IMR-90 (cell line): ENCODE measurements at regions not wholly inside any gene's neighbourhood (a gene's known extent, or its start where the extent isn't known, plus 50 kb on each side); places are given as distances from the start of the nearest gene placed in this dataset.

ENCODE experiments used
- ATAC-seq: fragments of 200-7000 bp; cut with Tn5 transposase; 2 replicates; pipeline ENCODE4 v1.9.1; 2020; ENCODE audit warnings: low read depth, mild to moderate bottlenecking, moderate library complexity
- BruUV-seq: library from RNA; stranded (reverse); fragments of 400-500 nt; replicated peaks from 2 replicates; lab custom pipeline; 2021; lab: Mats Ljungman, UMichigan
- CTCF ChIA-PET: fragments of 300-600 bp; formaldehyde crosslinking; extraction: SDS; loops from one replicate; lab custom pipeline; 2021; ENCODE audit warnings: antibody characterized with exemption; lab: Yijun Ruan, JAX
- POLR2A ChIA-PET: fragments of 300-600 bp; sonication (Branson Sonifier 250); formaldehyde crosslinking; loops from one replicate; lab custom pipeline; 2022; ENCODE audit warnings: antibody characterized with exemption; ENCODE audit not compliant: unreplicated experiment; lab: Charles Lee
- DNase-seq: peaks from one replicate; pipeline ENCODE4 v3.0.0; 2013
- H2AFZ ChIP-seq: replicated peaks from 2 replicates; pipeline ENCODE3; 2013; ENCODE audit warnings: low read length, mild to moderate bottlenecking; ENCODE audit not compliant: poor library complexity
- H2AK5ac ChIP-seq: 2 replicates; pipeline ENCODE4 v1.6.1; 2013; ENCODE audit warnings: low read depth, low read length, inconsistent platforms
- H2AK9ac ChIP-seq: replicated peaks from 2 replicates; pipeline ENCODE3; 2013; ENCODE audit warnings: mild to moderate bottlenecking, low read depth, low read length, moderate library complexity; ENCODE audit not compliant: poor library complexity
- H2BK120ac ChIP-seq: 2 replicates; pipeline ENCODE4 v1.6.1; 2013; ENCODE audit warnings: low read depth, low read length, inconsistent platforms
- H2BK15ac ChIP-seq: 3 replicates; pipeline ENCODE4 v1.6.1; 2013; ENCODE audit warnings: low read depth, low read length, inconsistent platforms
- H2BK20ac ChIP-seq: 2 replicates; pipeline ENCODE4 v1.6.1; 2013; ENCODE audit warnings: low read depth, mild to moderate bottlenecking, inconsistent platforms, low read length, moderate library complexity
- H2BK5ac ChIP-seq: 2 replicates; pipeline ENCODE4 v1.6.1; 2013; ENCODE audit warnings: mild to moderate bottlenecking, low read depth, low read length, inconsistent platforms; ENCODE audit not compliant: poor library complexity, severe bottlenecking
- H3K14ac ChIP-seq: replicated peaks from 2 replicates; pipeline ENCODE4 v1.6.1; 2013; ENCODE audit warnings: low read depth, low read length, inconsistent platforms
- H3K18ac ChIP-seq: 2 replicates; pipeline ENCODE4 v1.6.1; 2013; ENCODE audit warnings: low read depth, low read length, control low read depth
- H3K23ac ChIP-seq: 2 replicates; pipeline ENCODE4 v1.6.1; 2013; ENCODE audit warnings: low read depth, low read length, inconsistent platforms
- H3K27ac ChIP-seq: 2 replicates; pipeline ENCODE4 v1.5.1; 2013; ENCODE audit warnings: mild to moderate bottlenecking, control low read depth, low read length; ENCODE audit not compliant: insufficient read depth
- H3K27me3 ChIP-seq: 2 replicates; pipeline ENCODE4 v1.6.1; 2013; ENCODE audit warnings: low read length; ENCODE audit not compliant: control insufficient read depth, insufficient read depth
- H3K36me3 ChIP-seq: 2 replicates; pipeline ENCODE4 v1.6.1; 2013; ENCODE audit warnings: low read length, mixed read lengths; ENCODE audit not compliant: control insufficient read depth, insufficient read depth
- H3K4ac ChIP-seq: 2 replicates; pipeline ENCODE4 v1.6.1; 2013; ENCODE audit warnings: low read depth, low read length, inconsistent platforms
- H3K4me1 ChIP-seq: 2 replicates; pipeline ENCODE4 v1.6.1; 2013; ENCODE audit warnings: low read length, mixed read lengths; ENCODE audit not compliant: control insufficient read depth, insufficient read depth
- H3K4me2 ChIP-seq: 2 replicates; pipeline ENCODE4 v1.6.1; 2013; ENCODE audit warnings: low read depth, mild to moderate bottlenecking, control low read depth, low read length, moderate library complexity
- H3K4me3 ChIP-seq: 2 replicates; pipeline ENCODE4 v1.5.1; 2013; ENCODE audit warnings: low read depth, mild to moderate bottlenecking, control low read depth, low read length, moderate library complexity; ENCODE audit not compliant: insufficient read depth
- H3K56ac ChIP-seq: 2 replicates; pipeline ENCODE4 v1.6.1; 2013; ENCODE audit warnings: low read length, inconsistent platforms; ENCODE audit not compliant: insufficient read depth; ENCODE audit errors: extremely low read depth
- H3K79me1 ChIP-seq, 2 experiments: 2 replicates each; pipeline ENCODE4 v1.6.1; 2013; ENCODE audit warnings: low read length in 2 of 2, inconsistent platforms in 1 of 2, low read depth in 1 of 2
- H3K9ac ChIP-seq: 2 replicates; pipeline ENCODE4 v1.6.1; 2013; ENCODE audit warnings: low read depth, low read length, control low read depth
- H3K9me1 ChIP-seq: 2 replicates; pipeline ENCODE4 v1.6.1; 2013; ENCODE audit warnings: low read length, inconsistent platforms; ENCODE audit not compliant: insufficient read depth
- H3K9me3 ChIP-seq: 2 replicates; pipeline ENCODE4 v1.6.1; 2013; ENCODE audit warnings: low read length; ENCODE audit not compliant: control insufficient read depth, insufficient read depth
- H4K20me1 ChIP-seq: 2 replicates; pipeline ENCODE4 v1.6.1; 2013; ENCODE audit warnings: low read length, inconsistent platforms; ENCODE audit not compliant: insufficient read depth
- H4K5ac ChIP-seq: 2 replicates; pipeline ENCODE4 v1.6.1; 2013; ENCODE audit warnings: mild to moderate bottlenecking, low read depth, low read length, control low read depth
- H4K8ac ChIP-seq, 2 experiments: 2 replicates each; pipeline ENCODE4 v1.6.1; 2013; ENCODE audit warnings: low read depth in 2 of 2, low read length in 2 of 2, control low read depth in 1 of 2, inconsistent platforms in 1 of 2
- H4K91ac ChIP-seq: 2 replicates; pipeline ENCODE4 v1.6.1; 2013; ENCODE audit warnings: low read depth, low read length, inconsistent platforms; ENCODE audit not compliant: insufficient read depth
- BHLHE40 ChIP-seq: fragments of 150-350 bp; IDR thresholded peaks from 2 replicates; pipeline ENCODE4 v1.6.1; 2016; ENCODE audit warnings: mild to moderate bottlenecking, low read depth, low read length
- CEBPB ChIP-seq: IDR thresholded peaks from 2 replicates; pipeline ENCODE4 v1.6.1; 2012; ENCODE audit warnings: low read depth, low read length, improper control_type of control experiment
- CHD1 ChIP-seq: IDR thresholded peaks from 2 replicates; pipeline ENCODE4 v1.6.1; 2012; ENCODE audit warnings: low read depth, low read length, improper control_type of control experiment
- CTCF ChIP-seq: conservative IDR thresholded peaks from 2 replicates; pipeline ENCODE4 v1.5.1; 2012; ENCODE audit warnings: mild to moderate bottlenecking, low read depth, low read length, improper control_type of control experiment
- ELK1 ChIP-seq: fragments of 150-350 bp; IDR thresholded peaks from 2 replicates; pipeline ENCODE4 v1.6.1; 2016; ENCODE audit warnings: low read depth, mild to moderate bottlenecking, low read length, moderate library complexity, borderline replicate concordance
- MAZ ChIP-seq: IDR thresholded peaks from 2 replicates; pipeline ENCODE4 v1.6.1; 2012; ENCODE audit warnings: low read depth, mild to moderate bottlenecking, low read length, improper control_type of control experiment, moderate library complexity, borderline replicate concordance
- POLR2A ChIP-seq: IDR thresholded peaks from 2 replicates; pipeline ENCODE4 v1.6.1; 2012; ENCODE audit warnings: mild to moderate bottlenecking, low read depth, low read length
- RCOR1 ChIP-seq: IDR thresholded peaks from 2 replicates; pipeline ENCODE4 v1.6.1; 2012; ENCODE audit warnings: mild to moderate bottlenecking, low read length, improper control_type of control experiment; ENCODE audit not compliant: insufficient replicate concordance
- RFX5 ChIP-seq: IDR thresholded peaks from 2 replicates; pipeline ENCODE4 v1.8.0; 2012; ENCODE audit warnings: low read depth, mild to moderate bottlenecking, low read length, moderate library complexity
- USF2 ChIP-seq: fragments of 150-350 bp; IDR thresholded peaks from 2 replicates; pipeline ENCODE4 v1.6.1; 2017; ENCODE audit warnings: mild to moderate bottlenecking, antibody characterized with exemption, low read length, low read depth
- WGBS, 2 experiments: methylation state at CpG; one replicate each; pipeline versions ENCODE4 v1.1.5 to v1.1.7; 2013; ENCODE audit warnings: missing lambda C conversion rate in 2 of 2; ENCODE audit not compliant: insufficient read length in 1 of 2; ENCODE audit errors: extremely low coverage in 2 of 2; 5-methylcytosine and 5-hydroxymethylcytosine counted together
- dilution Hi-C: fragments of 300-500 bp; cut with HindIII; formaldehyde crosslinking; loops from one replicate; pipeline ENCODE4 v1.14.3; 2018; ENCODE audit warnings: low sequenced_read_pairs; ENCODE audit not compliant: unreplicated experiment
- in situ Hi-C: fragments of 300-500 bp; cut with MboI; formaldehyde crosslinking; loops from 3 replicates; pipeline ENCODE4 v1.14.3; 2019; ENCODE audit warnings: low sequenced_read_pairs, inconsistent platforms, mixed read lengths
- intact Hi-C: fragments of 100-400 bp; cut with micrococcal nuclease; formaldehyde crosslinking; loops from 2 replicates; pipeline ENCODE4 v1.10.0; 2022

- dilution Hi-C loops, result no loop called here
- CTCF ChIA-PET, result no interaction called here
These were observed 520.9 kb downstream of the HTR1B start for GRCh38 chr6:76942203-76942966.

More at GRCh38 chr6:76942203-76942966, 520.9 kb downstream of the HTR1B start:
- no peaks in the 10 kb centered on the region for H3K9me1 ChIP-seq
- no peak for DNase-seq
- H3K27me3 ChIP-seq, result no peaks in the 10 kb centered on the region
- H3K23ac ChIP-seq, result no peak overlapping the region
- no peak overlapping the region for H3K4me2 ChIP-seq
- in situ Hi-C loops (no loop called here), intact Hi-C loops (no loop called here)
- no TSS peak for BruUV-seq
- no peak overlapping the region for H3K9ac ChIP-seq
- H3K9me3 ChIP-seq, result no peaks in the 10 kb centered on the region; the same call in 1 of the 2 replicates
- no peak for ATAC-seq
- H2BK15ac ChIP-seq, result no peak overlapping the region
- WGBS, 2 experiments, result no CpG with 5 or more reads among the region's 2 CpGs
- H2BK20ac ChIP-seq, result no peak overlapping the region
- no peak for TF ChIP-seq CTCF
- TF ChIP-seq POLR2A, result no peak
- TF ChIP-seq USF2, result no peak
- no peak for TF ChIP-seq RFX5
- TF ChIP-seq ELK1, result no peak
- TF ChIP-seq BHLHE40, result no peak
- no peak for TF ChIP-seq CHD1
- TF ChIP-seq MAZ, result no peak
- TF ChIP-seq CEBPB, result no peak
- TF ChIP-seq RCOR1, result no peak
- H3K18ac ChIP-seq, result no peak overlapping the region
- H2AK5ac ChIP-seq, result no peak overlapping the region
- no peak overlapping the region for H3K27ac ChIP-seq
- H3K14ac ChIP-seq, result no peak overlapping the region
- no peaks in the 10 kb centered on the region for H3K36me3 ChIP-seq
- H3K4me1 ChIP-seq, result no peaks in the 10 kb centered on the region
- no peak overlapping the region for H3K56ac ChIP-seq
- no peak overlapping the region for H4K91ac ChIP-seq
- POLR2A ChIA-PET, result no interaction called here
- H3K79me1 ChIP-seq, result no peaks in the 10 kb centered on the region
- H4K5ac ChIP-seq, result no peak overlapping the region
- H4K20me1 ChIP-seq, result no peaks in the 10 kb centered on the region
- H4K8ac ChIP-seq, result no peak overlapping the region
- H2AFZ ChIP-seq, result no peak overlapping the region
- H2BK5ac ChIP-seq, result no peak overlapping the region
- H3K4me3 ChIP-seq, result no peak overlapping the region
- H2BK120ac ChIP-seq, result no peak overlapping the region
- H2AK9ac ChIP-seq, result no peak overlapping the region
- no peak overlapping the region for H3K4ac ChIP-seq
